ENCODE measurements at regions not wholly inside any gene's neighbourhood (a gene's known extent, or its start where the extent isn't known, plus 50 kb on each side); places are given as distances from the start of the nearest gene placed in this dataset.

DNA sequence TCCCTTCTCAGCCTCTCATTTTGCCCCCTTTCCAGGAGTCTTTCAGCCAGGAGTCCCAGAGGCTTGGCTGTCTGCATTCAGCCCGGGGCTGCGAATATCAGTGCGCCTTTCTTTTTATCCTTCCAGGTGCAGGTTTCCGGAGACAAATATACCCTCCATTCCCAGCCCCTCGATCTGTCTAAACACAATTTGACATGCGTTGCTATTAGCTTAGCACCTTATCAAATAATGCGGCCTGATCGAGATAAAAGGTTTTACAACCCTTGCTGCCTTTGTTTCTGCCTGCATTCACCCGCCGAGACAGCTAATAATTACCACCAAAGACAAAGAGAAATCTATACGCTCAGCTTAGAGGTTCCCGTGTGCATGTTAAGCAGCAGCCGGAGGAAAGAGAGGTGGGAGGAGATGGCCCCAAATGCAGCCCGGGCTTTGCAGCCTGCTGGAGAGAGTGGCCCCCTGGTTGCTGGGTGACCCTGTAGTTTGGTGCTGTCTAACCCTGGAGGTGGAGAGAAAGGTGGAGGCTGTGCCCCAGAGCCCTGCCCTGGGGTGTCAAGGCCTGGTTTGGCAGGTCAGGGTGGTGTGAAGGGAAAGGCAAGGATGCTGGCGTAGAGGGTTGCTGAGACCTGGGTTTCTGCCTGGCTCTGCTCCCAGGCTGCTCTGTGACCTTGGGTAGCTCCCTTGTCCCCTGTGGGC, 185.3 kb downstream of the RPS24 start:
- TF ChIP-seq, protein P1, sequence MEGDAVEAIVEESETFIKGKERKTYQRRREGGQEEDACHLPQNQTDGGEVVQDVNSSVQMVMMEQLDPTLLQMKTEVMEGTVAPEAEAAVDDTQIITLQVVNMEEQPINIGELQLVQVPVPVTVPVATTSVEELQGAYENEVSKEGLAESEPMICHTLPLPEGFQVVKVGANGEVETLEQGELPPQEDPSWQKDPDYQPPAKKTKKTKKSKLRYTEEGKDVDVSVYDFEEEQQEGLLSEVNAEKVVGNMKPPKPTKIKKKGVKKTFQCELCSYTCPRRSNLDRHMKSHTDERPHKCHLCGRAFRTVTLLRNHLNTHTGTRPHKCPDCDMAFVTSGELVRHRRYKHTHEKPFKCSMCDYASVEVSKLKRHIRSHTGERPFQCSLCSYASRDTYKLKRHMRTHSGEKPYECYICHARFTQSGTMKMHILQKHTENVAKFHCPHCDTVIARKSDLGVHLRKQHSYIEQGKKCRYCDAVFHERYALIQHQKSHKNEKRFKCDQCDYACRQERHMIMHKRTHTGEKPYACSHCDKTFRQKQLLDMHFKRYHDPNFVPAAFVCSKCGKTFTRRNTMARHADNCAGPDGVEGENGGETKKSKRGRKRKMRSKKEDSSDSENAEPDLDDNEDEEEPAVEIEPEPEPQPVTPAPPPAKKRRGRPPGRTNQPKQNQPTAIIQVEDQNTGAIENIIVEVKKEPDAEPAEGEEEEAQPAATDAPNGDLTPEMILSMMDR (IDR thresholded peaks at IDR 0.05), result no peak
- TF ChIP-seq EZH2 (IDR thresholded peaks at IDR 0.05; ENCODE audit: borderline replicate concordance, insufficient read depth, low read depth, low read length, poor library complexity, severe bottlenecking), result no peak
